ENCODE measurements at regions not wholly inside any gene's neighbourhood (a gene's known extent, or its start where the extent isn't known, plus 50 kb on each side); places are given as distances from the start of the nearest gene placed in this dataset.

GRCh38 chr10:85524001-85524666 lies 842.5 kb downstream of the GRID1 start:
- TF ChIP-seq CTCF (IDR thresholded peaks at IDR 0.05) (no peak), POLR2A (IDR thresholded peaks at IDR 0.05) (no peak)

All from lower leg skin (tissue), 3 donors.